Chondrocyte (in vitro differentiated cells): ENCODE measurements at regions not wholly inside any gene's neighbourhood (a gene's known extent, or its start where the extent isn't known, plus 50 kb on each side); places are given as distances from the start of the nearest gene placed in this dataset.

Source experiments
- DNase-seq: peaks from one replicate; pipeline ENCODE4 v3.0.0; 2021; ENCODE audit warnings: mixed read lengths, low spot score
- H3K27ac Mint-ChIP-seq: one replicate; pipeline ENCODE4 v1.8.0; 2021; ENCODE audit warnings: mild to moderate bottlenecking, moderate library complexity, mixed read lengths; ENCODE audit not compliant: unreplicated experiment
- H3K27me3 Mint-ChIP-seq: 2 replicates; pipeline ENCODE4 v1.8.0; 2021; ENCODE audit warnings: low read depth, mixed read lengths
- H3K36me3 Mint-ChIP-seq: 2 replicates; pipeline ENCODE4 v1.8.0; 2021; ENCODE audit warnings: low read depth, mixed read lengths
- H3K4me1 Mint-ChIP-seq: 2 replicates; pipeline ENCODE4 v1.8.0; 2021; ENCODE audit warnings: low read depth, mild to moderate bottlenecking, mixed read lengths
- H3K4me3 Mint-ChIP-seq: one replicate; pipeline ENCODE4 v1.8.0; 2021; ENCODE audit warnings: mild to moderate bottlenecking, moderate library complexity, mixed read lengths; ENCODE audit not compliant: unreplicated experiment
- H3K9me3 Mint-ChIP-seq: 2 replicates; pipeline ENCODE4 v1.8.0; 2021; ENCODE audit warnings: low read depth, mixed read lengths
- TF ChIP-seq, protein P1 (sequence below): fragments of 200-600 bp; sonication (generic); IDR thresholded peaks from 2 replicates; pipeline ENCODE4 v1.5.0; 2021; ENCODE audit warnings: antibody characterized with exemption, mild to moderate bottlenecking, moderate library complexity

DNA sequence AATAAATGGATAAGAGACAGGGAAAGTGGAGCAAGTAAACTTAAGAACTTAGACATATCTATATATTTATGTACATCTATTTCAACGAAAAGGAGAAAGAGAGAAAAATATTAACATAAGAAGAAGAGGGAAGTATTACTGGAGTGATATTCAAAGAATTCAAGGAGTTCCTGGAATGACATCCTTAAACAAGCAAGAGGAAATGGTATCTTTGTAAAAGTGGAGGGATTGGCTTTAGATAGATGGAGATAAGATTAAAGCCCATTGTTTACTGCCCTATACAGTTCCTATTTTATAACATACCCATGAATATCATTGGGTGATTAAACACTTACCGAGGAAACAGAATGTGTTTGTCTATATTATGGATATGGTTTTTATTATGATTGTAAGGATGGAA lies 1036.3 kb downstream of the TTLL7 start:
- H3K36me3 Mint-ChIP-seq = no peaks in the 10 kb centered on the region
- H3K27me3 Mint-ChIP-seq = no peaks in the 10 kb centered on the region
- DNase-seq = no peak
- no peaks in the 10 kb centered on the region for H3K9me3 Mint-ChIP-seq
- TF ChIP-seq, protein P1, sequence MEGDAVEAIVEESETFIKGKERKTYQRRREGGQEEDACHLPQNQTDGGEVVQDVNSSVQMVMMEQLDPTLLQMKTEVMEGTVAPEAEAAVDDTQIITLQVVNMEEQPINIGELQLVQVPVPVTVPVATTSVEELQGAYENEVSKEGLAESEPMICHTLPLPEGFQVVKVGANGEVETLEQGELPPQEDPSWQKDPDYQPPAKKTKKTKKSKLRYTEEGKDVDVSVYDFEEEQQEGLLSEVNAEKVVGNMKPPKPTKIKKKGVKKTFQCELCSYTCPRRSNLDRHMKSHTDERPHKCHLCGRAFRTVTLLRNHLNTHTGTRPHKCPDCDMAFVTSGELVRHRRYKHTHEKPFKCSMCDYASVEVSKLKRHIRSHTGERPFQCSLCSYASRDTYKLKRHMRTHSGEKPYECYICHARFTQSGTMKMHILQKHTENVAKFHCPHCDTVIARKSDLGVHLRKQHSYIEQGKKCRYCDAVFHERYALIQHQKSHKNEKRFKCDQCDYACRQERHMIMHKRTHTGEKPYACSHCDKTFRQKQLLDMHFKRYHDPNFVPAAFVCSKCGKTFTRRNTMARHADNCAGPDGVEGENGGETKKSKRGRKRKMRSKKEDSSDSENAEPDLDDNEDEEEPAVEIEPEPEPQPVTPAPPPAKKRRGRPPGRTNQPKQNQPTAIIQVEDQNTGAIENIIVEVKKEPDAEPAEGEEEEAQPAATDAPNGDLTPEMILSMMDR = no peak
- peaks cover 10% of the 10 kb centered on the region for H3K4me1 Mint-ChIP-seq
- H3K27ac Mint-ChIP-seq = no peak overlapping the region
- no peak overlapping the region for H3K4me3 Mint-ChIP-seq

DNA sequence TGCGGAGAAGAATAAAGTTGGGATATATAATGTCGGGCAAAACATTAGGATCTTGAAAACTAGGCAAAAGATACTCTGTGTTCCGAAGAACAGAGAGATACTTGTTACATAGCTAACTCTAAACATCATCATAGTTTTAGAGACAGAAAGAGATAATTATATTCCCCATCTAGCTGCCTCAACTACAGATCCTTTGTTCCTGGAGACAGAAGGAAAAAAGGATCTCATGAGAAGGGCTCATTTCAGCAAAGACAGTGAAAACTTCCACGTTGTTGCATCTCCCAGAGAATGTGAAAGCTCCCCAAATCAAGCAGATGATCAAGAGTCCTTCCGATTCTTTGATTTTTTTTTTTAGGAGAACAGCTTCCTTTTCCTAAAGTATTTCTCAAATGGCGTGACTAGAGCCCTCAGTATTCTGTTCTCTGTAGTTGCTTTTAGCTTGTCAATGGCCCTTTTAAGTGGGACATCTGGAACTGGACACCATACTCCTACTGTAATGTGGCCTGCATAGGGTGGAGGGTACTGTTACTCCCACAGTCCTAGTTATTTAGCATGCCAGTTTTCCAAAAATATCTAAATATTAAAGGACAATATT lies 1048.2 kb downstream of the TTLL7 start:
- Mint-ChIP-seq H3K4me1 (no peaks in the 10 kb centered on the region), H3K4me3 (no peak overlapping the region), H3K36me3 (no peaks in the 10 kb centered on the region), H3K27me3 (no peaks in the 10 kb centered on the region), H3K27ac (no peak overlapping the region), H3K9me3 (no peaks in the 10 kb centered on the region)
- no peak for DNase-seq
- TF ChIP-seq, protein P1 = no peak

DNA sequence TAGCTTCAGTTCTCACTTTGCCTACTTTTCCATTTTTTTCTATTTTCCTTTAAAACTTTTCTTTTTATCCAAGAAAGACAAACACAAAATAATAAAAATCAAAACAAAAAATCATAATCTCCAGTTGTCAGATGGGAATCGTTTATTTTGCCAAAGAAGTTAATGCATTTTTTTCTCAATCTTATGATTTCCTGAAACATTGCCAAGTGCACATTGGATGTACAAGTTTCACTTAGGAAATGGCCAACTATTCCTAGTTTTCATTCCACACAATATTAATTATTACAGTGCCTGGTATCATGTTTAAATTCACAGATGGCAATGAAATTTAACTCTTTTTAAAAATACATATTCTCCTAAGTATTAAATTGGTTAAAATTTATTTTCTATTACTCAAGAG lies 1050.5 kb downstream of the TTLL7 start:
- H3K27ac Mint-ChIP-seq = no peak overlapping the region
- DNase-seq = no peak
- H3K4me1 Mint-ChIP-seq = no peaks in the 10 kb centered on the region
- TF ChIP-seq, protein P1 = no peak
- H3K27me3 Mint-ChIP-seq = no peaks in the 10 kb centered on the region
- H3K36me3 Mint-ChIP-seq = no peaks in the 10 kb centered on the region
- no peaks in the 10 kb centered on the region for H3K9me3 Mint-ChIP-seq
- H3K4me3 Mint-ChIP-seq = no peak overlapping the region

DNA sequence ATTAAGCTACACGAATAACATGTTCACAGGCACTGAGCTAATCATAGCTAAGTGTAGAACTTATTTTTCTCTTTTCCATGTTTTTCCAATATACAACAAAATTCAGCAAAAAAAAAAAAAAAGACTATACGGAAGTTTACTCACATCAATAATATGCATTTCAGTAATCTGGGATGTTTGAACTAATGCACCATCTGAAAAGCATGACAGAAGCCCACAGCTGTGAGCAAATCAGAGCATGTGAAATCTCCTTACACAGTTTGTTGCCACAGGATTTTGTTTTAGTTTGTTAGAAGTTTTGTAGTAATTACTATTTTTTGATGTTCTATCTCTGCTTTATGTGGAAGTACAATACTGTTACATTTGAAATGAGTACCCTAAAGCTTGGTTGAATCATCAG lies 1051.7 kb downstream of the TTLL7 start:
- Mint-ChIP-seq H3K27ac (no peak overlapping the region), H3K27me3 (no peaks in the 10 kb centered on the region), H3K9me3 (no peaks in the 10 kb centered on the region), H3K36me3 (no peaks in the 10 kb centered on the region), H3K4me1 (no peaks in the 10 kb centered on the region), H3K4me3 (no peak overlapping the region)
- DNase-seq = no peak
- TF ChIP-seq, protein P1 = no peak

DNA sequence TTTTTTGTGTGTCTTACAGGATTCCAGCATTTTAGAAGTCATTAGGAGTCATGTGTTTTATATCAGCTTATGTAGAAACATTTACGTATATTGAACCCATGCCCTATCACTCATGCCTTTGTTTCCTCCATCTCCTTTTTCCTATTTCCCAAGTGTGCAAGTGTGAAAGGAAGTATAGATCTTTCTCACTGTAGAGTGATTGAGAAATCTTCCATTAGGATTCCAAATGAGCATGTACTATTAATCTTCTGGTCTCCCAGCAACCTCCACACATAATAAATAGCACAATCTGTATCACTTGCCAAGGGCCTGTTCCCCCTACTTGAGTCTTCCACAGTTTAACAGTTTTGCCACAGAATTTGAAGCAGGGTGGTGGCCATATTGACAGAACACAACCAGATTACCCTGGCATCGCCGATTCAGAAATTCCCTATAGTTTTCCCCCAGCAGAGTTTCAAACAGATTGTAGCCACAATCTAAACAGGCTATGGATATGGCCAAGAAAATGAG lies 1052.8 kb downstream of the TTLL7 start:
- no peaks in the 10 kb centered on the region for H3K27me3 Mint-ChIP-seq
- DNase-seq = no peak
- no peak overlapping the region for H3K27ac Mint-ChIP-seq
- H3K36me3 Mint-ChIP-seq = no peaks in the 10 kb centered on the region
- TF ChIP-seq, protein P1 = no peak
- H3K9me3 Mint-ChIP-seq = no peaks in the 10 kb centered on the region
- no peak overlapping the region for H3K4me3 Mint-ChIP-seq
- H3K4me1 Mint-ChIP-seq = no peaks in the 10 kb centered on the region
